ENCODE measurements at regions not wholly inside any gene's neighbourhood (a gene's known extent, or its start where the extent isn't known, plus 50 kb on each side); places are given as distances from the start of the nearest gene placed in this dataset.
"Not testable (repeated sequence)": the region's sequence is repeated elsewhere in the genome, so short reads cannot be mapped to it uniquely, and the experiment has no call there.

GRCh38 chr1:98556521-98557158, 104.9 kb upstream of the SNX7 start:
- Histone ChIP-seq H3K36me3 (ENCODE audit: control insufficient read depth, low read length) (no peaks in the 10 kb centered on the region), H3K27me3 (ENCODE audit: control insufficient read depth, low read length) (no peaks in the 10 kb centered on the region), H3K9me2 (replicated peaks; ENCODE audit: control insufficient read depth, low read length) (no peaks in the 10 kb centered on the region), H3K4me3 (ENCODE audit: low read length) (no peak overlapping the region), H3F3A (ENCODE audit: control insufficient read depth, insufficient read depth) (no peaks in the 10 kb centered on the region), H3K4me2 (ENCODE audit: low read length) (no peak overlapping the region), H3K9me3 (ENCODE audit: control insufficient read depth, insufficient read depth, low read length) (no peaks in the 10 kb centered on the region), H3K4me1 (ENCODE audit: control insufficient read depth, low read length) (no peaks in the 10 kb centered on the region), H4K20me1 (ENCODE audit: control insufficient read depth, insufficient read depth, low read depth, low read length) (no peaks in the 10 kb centered on the region), H3K27ac (ENCODE audit: low read depth, low read length) (no peak overlapping the region), H3K79me2 (ENCODE audit: control insufficient read depth, low read length) (no peaks in the 10 kb centered on the region)
- TF ChIP-seq CTCF (IDR thresholded peaks at IDR 0.05; ENCODE audit: low read depth, low read length, poor library complexity, severe bottlenecking) = peak; percentile 56
- no peak for TF ChIP-seq EZH2phosphoT487 (IDR thresholded peaks at IDR 0.05; ENCODE audit: borderline replicate concordance, low read length)

GRCh38 chr1:98555814-98556213, 105.7 kb upstream of the SNX7 start:
- no peaks in the 10 kb centered on the region for H4K20me1 ChIP-seq (ENCODE audit: control insufficient read depth, insufficient read depth, low read depth, low read length)
- H3K9me2 ChIP-seq (replicated peaks; ENCODE audit: control insufficient read depth, low read length) = no peaks in the 10 kb centered on the region
- TF ChIP-seq EZH2phosphoT487 (IDR thresholded peaks at IDR 0.05; ENCODE audit: borderline replicate concordance, low read length) = no peak
- no peak for TF ChIP-seq CTCF (IDR thresholded peaks at IDR 0.05; ENCODE audit: low read depth, low read length, poor library complexity, severe bottlenecking)
- H3K4me1 ChIP-seq (ENCODE audit: control insufficient read depth, low read length) = no peaks in the 10 kb centered on the region
- no peaks in the 10 kb centered on the region for H3K79me2 ChIP-seq (ENCODE audit: control insufficient read depth, low read length)
- H3K4me2 ChIP-seq (ENCODE audit: low read length) = no peak overlapping the region
- no peaks in the 10 kb centered on the region for H3K9me3 ChIP-seq (ENCODE audit: control insufficient read depth, insufficient read depth, low read length)
- no peaks in the 10 kb centered on the region for H3F3A ChIP-seq (ENCODE audit: control insufficient read depth, insufficient read depth)
- no peaks in the 10 kb centered on the region for H3K36me3 ChIP-seq (ENCODE audit: control insufficient read depth, low read length)
- no peaks in the 10 kb centered on the region for H3K27me3 ChIP-seq (ENCODE audit: control insufficient read depth, low read length)
- no peak overlapping the region for H3K4me3 ChIP-seq (ENCODE audit: low read length)
- H3K27ac ChIP-seq (ENCODE audit: low read depth, low read length) = no peak overlapping the region

- H3K27me3 ChIP-seq (ENCODE audit: control insufficient read depth, low read length); H3K4me3 ChIP-seq (ENCODE audit: low read length); H3K9me3 ChIP-seq (ENCODE audit: control insufficient read depth, insufficient read depth, low read length); H3K79me2 ChIP-seq (ENCODE audit: control insufficient read depth, low read length); H3K4me1 ChIP-seq (ENCODE audit: control insufficient read depth, low read length); H3K27ac ChIP-seq (ENCODE audit: low read depth, low read length); H4K20me1 ChIP-seq (ENCODE audit: control insufficient read depth, insufficient read depth, low read depth, low read length); H3K4me2 ChIP-seq (ENCODE audit: low read length); H3K9me2 ChIP-seq (replicated peaks; ENCODE audit: control insufficient read depth, low read length); H3K36me3 ChIP-seq (ENCODE audit: control insufficient read depth, low read length); H3F3A ChIP-seq (ENCODE audit: control insufficient read depth, insufficient read depth): not testable (repeated sequence)
Observed at GRCh38 chr1:98552576-98553074, 108.9 kb upstream of the SNX7 start.

- Histone ChIP-seq H3K9me2 (replicated peaks; ENCODE audit: control insufficient read depth, low read length) (no peaks in the 10 kb centered on the region), H4K20me1 (ENCODE audit: control insufficient read depth, insufficient read depth, low read depth, low read length) (no peaks in the 10 kb centered on the region), H3F3A (ENCODE audit: control insufficient read depth, insufficient read depth) (no peaks in the 10 kb centered on the region), H3K4me3 (ENCODE audit: low read length) (no peak overlapping the region), H3K27me3 (ENCODE audit: control insufficient read depth, low read length) (no peaks in the 10 kb centered on the region), H3K4me2 (ENCODE audit: low read length) (no peak overlapping the region), H3K27ac (ENCODE audit: low read depth, low read length) (no peak overlapping the region), H3K9me3 (ENCODE audit: control insufficient read depth, insufficient read depth, low read length) (no peaks in the 10 kb centered on the region), H3K4me1 (ENCODE audit: control insufficient read depth, low read length) (no peaks in the 10 kb centered on the region), H3K36me3 (ENCODE audit: control insufficient read depth, low read length) (no peaks in the 10 kb centered on the region), H3K79me2 (ENCODE audit: control insufficient read depth, low read length) (no peaks in the 10 kb centered on the region)
- TF ChIP-seq EZH2phosphoT487 (IDR thresholded peaks at IDR 0.05; ENCODE audit: borderline replicate concordance, low read length) (no peak), CTCF (IDR thresholded peaks at IDR 0.05; ENCODE audit: low read depth, low read length, poor library complexity, severe bottlenecking) (no peak)
Observed at GRCh38 chr1:98550076-98550475, 111.4 kb upstream of the SNX7 start.

Measured in DOHH2 (cell line).